H7 (cell line): ENCODE measurements at regions not wholly inside any gene's neighbourhood (a gene's known extent, or its start where the extent isn't known, plus 50 kb on each side); places are given as distances from the start of the nearest gene placed in this dataset.

ENCODE experiments used
- DNase-seq: peaks from one replicate; pipeline ENCODE4 v3.0.0; 2012
- H3K27me3 ChIP-seq: 2 replicates; pipeline ENCODE4 v1.6.0; 2011; ENCODE audit warnings: mild to moderate bottlenecking, low read length; ENCODE audit not compliant: control insufficient read depth, insufficient read depth
- H3K36me3 ChIP-seq: replicated peaks from 2 replicates; pipeline ENCODE4 v1.5.1; 2011; ENCODE audit warnings: low read length; ENCODE audit not compliant: control insufficient read depth, insufficient read depth
- H3K4me3 ChIP-seq: 2 replicates; pipeline ENCODE4 v1.5.1; 2011; ENCODE audit warnings: low read depth, mild to moderate bottlenecking, control low read depth, low read length, moderate library complexity; ENCODE audit not compliant: insufficient read depth

GRCh38 chr20:50284811-50285375 lies 94.3 kb downstream of the CEBPB start:
- no peaks in the 10 kb centered on the region for H3K27me3 ChIP-seq
- DNase-seq = peak; percentile 64
- H3K4me3 ChIP-seq = no peak overlapping the region
- H3K36me3 ChIP-seq = no peaks in the 10 kb centered on the region

- no peaks in the 10 kb centered on the region for H3K27me3 ChIP-seq
- no peak overlapping the region for H3K4me3 ChIP-seq
- peak; percentile 67 for DNase-seq
- H3K36me3 ChIP-seq = no peaks in the 10 kb centered on the region
Observed at GRCh38 chr20:50285376-50286173, 94.9 kb downstream of the CEBPB start.

GRCh38 chr20:50286174-50286511 lies 95.5 kb downstream of the CEBPB start:
- H3K27me3 ChIP-seq = no peaks in the 10 kb centered on the region
- no peak for DNase-seq

GRCh38 chr20:50286609-50287008 lies 96.0 kb downstream of the CEBPB start:
- no peaks in the 10 kb centered on the region for H3K27me3 ChIP-seq
- H3K4me3 ChIP-seq = no peak overlapping the region
- no peaks in the 10 kb centered on the region for H3K36me3 ChIP-seq
- peak; percentile 92 for DNase-seq

More at GRCh38 chr20:50286174-50286511, 95.5 kb downstream of the CEBPB start:
- Histone ChIP-seq H3K4me3 (no peak overlapping the region), H3K36me3 (no peaks in the 10 kb centered on the region)

GRCh38 chr20:50287512-50287911 lies 96.9 kb downstream of the CEBPB start:
- H3K27me3 ChIP-seq = no peaks in the 10 kb centered on the region

GRCh38 chr20:50288128-50288623 lies 97.5 kb downstream of the CEBPB start:
- H3K36me3 ChIP-seq = no peaks in the 10 kb centered on the region
- H3K27me3 ChIP-seq = no peaks in the 10 kb centered on the region
- no peak for DNase-seq
- H3K4me3 ChIP-seq = no peak overlapping the region

More at GRCh38 chr20:50287512-50287911, 96.9 kb downstream of the CEBPB start:
- DNase-seq = no peak
- Histone ChIP-seq H3K36me3 (no peaks in the 10 kb centered on the region), H3K4me3 (no peak overlapping the region)

GRCh38 chr20:50289581-50289980 lies 99.0 kb downstream of the CEBPB start:
- Histone ChIP-seq H3K36me3 (no peaks in the 10 kb centered on the region), H3K27me3 (no peaks in the 10 kb centered on the region), H3K4me3 (no peak overlapping the region)
- no peak for DNase-seq

GRCh38 chr20:50290112-50290511 lies 99.5 kb downstream of the CEBPB start:
- Histone ChIP-seq H3K36me3 (no peaks in the 10 kb centered on the region), H3K27me3 (no peaks in the 10 kb centered on the region), H3K4me3 (no peak overlapping the region)
- DNase-seq = no peak

- Histone ChIP-seq H3K27me3 (no peaks in the 10 kb centered on the region), H3K36me3 (no peaks in the 10 kb centered on the region), H3K4me3 (no peak overlapping the region)
- no peak for DNase-seq
Observed at GRCh38 chr20:50290808-50291207, 100.2 kb downstream of the CEBPB start.

GRCh38 chr20:50291254-50292078 lies 100.8 kb downstream of the CEBPB start:
- DNase-seq = no peak
- Histone ChIP-seq H3K36me3 (no peaks in the 10 kb centered on the region), H3K4me3 (no peak overlapping the region), H3K27me3 (no peaks in the 10 kb centered on the region)

- Histone ChIP-seq H3K36me3 (no peaks in the 10 kb centered on the region), H3K27me3 (no peaks in the 10 kb centered on the region), H3K4me3 (no peak overlapping the region)
- no peak for DNase-seq
Observed at GRCh38 chr20:50292079-50292590, 101.5 kb downstream of the CEBPB start.

- Histone ChIP-seq H3K27me3 (no peaks in the 10 kb centered on the region), H3K36me3 (no peaks in the 10 kb centered on the region), H3K4me3 (no peak overlapping the region)
- DNase-seq = peak; percentile 81
Observed at GRCh38 chr20:50292591-50293283, 102.1 kb downstream of the CEBPB start.

GRCh38 chr20:50293284-50294139 lies 102.9 kb downstream of the CEBPB start:
- Histone ChIP-seq H3K4me3 (no peak overlapping the region), H3K36me3 (no peaks in the 10 kb centered on the region), H3K27me3 (no peaks in the 10 kb centered on the region)
- DNase-seq = no peak
